ENCODE measurements at regions not wholly inside any gene's neighbourhood (a gene's known extent, or its start where the extent isn't known, plus 50 kb on each side); places are given as distances from the start of the nearest gene placed in this dataset.
A peak's percentile ranks its signal among the peaks of the same experiment; 100 is the strongest.

GRCh38 chr17:72560303-72561247, 439.8 kb downstream of the SOX9 start:
- Mint-ChIP-seq H3K27me3 (ENCODE audit: unreplicated experiment) (no peaks in the 10 kb centered on the region), H3K4me3 (ENCODE audit: unreplicated experiment) (no peak overlapping the region), H3K9me3 (ENCODE audit: unreplicated experiment) (no peaks in the 10 kb centered on the region), H3K4me1 (ENCODE audit: unreplicated experiment) (peaks cover 4% of the 10 kb centered on the region), H3K36me3 (ENCODE audit: unreplicated experiment) (no peaks in the 10 kb centered on the region), H3K27ac (ENCODE audit: unreplicated experiment) (no peak overlapping the region)
- DNase-seq (ENCODE audit: extremely low spot score, unreplicated experiment) = no peak
- TF ChIP-seq, protein P1, sequence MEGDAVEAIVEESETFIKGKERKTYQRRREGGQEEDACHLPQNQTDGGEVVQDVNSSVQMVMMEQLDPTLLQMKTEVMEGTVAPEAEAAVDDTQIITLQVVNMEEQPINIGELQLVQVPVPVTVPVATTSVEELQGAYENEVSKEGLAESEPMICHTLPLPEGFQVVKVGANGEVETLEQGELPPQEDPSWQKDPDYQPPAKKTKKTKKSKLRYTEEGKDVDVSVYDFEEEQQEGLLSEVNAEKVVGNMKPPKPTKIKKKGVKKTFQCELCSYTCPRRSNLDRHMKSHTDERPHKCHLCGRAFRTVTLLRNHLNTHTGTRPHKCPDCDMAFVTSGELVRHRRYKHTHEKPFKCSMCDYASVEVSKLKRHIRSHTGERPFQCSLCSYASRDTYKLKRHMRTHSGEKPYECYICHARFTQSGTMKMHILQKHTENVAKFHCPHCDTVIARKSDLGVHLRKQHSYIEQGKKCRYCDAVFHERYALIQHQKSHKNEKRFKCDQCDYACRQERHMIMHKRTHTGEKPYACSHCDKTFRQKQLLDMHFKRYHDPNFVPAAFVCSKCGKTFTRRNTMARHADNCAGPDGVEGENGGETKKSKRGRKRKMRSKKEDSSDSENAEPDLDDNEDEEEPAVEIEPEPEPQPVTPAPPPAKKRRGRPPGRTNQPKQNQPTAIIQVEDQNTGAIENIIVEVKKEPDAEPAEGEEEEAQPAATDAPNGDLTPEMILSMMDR (IDR thresholded peaks at IDR 0.05) = peak; percentile 89

DNA sequence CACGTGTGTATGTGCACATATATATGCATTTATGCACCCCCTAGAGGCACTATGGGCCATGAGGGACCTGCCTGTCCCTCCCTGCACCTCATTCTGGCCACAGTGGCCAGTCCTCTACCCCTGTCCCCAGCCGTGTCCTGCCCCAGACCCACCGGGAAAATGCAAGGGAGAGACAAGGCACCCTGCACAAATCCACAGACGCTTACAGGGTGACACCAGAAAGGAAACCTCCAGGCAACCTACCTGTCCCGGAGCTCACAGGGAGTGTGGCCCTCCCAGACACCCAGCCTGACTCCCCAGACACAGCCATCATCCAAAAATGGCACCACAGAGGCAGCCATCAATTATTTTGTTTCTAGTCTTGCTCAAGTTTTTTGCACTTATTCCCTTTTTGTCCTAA, 440.4 kb downstream of the SOX9 start:
- no peak for DNase-seq (ENCODE audit: extremely low spot score, unreplicated experiment)
- Mint-ChIP-seq H3K27ac (ENCODE audit: unreplicated experiment) (no peak overlapping the region), H3K27me3 (ENCODE audit: unreplicated experiment) (no peaks in the 10 kb centered on the region), H3K4me1 (ENCODE audit: unreplicated experiment) (peaks cover 8% of the 10 kb centered on the region), H3K36me3 (ENCODE audit: unreplicated experiment) (no peaks in the 10 kb centered on the region), H3K9me3 (ENCODE audit: unreplicated experiment) (no peaks in the 10 kb centered on the region), H3K4me3 (ENCODE audit: unreplicated experiment) (no peak overlapping the region)
- TF ChIP-seq, protein P1 (IDR thresholded peaks at IDR 0.05) = no peak

- H3K27me3 Mint-ChIP-seq (ENCODE audit: unreplicated experiment) = no peaks in the 10 kb centered on the region
These were observed 440.9 kb downstream of the SOX9 start for GRCh38 chr17:72561680-72562079.

GRCh38 chr17:72562615-72563188, 441.9 kb downstream of the SOX9 start:
- Mint-ChIP-seq H3K27me3 (ENCODE audit: unreplicated experiment) (no peaks in the 10 kb centered on the region), H3K4me1 (ENCODE audit: unreplicated experiment) (peaks cover 19% of the 10 kb centered on the region), H3K9me3 (ENCODE audit: unreplicated experiment) (no peaks in the 10 kb centered on the region), H3K27ac (ENCODE audit: unreplicated experiment) (no peak overlapping the region), H3K36me3 (ENCODE audit: unreplicated experiment) (no peaks in the 10 kb centered on the region), H3K4me3 (ENCODE audit: unreplicated experiment) (no peak overlapping the region)
- no peak for DNase-seq (ENCODE audit: extremely low spot score, unreplicated experiment)
- TF ChIP-seq, protein P1 (IDR thresholded peaks at IDR 0.05) = no peak

More at GRCh38 chr17:72561680-72562079, 440.9 kb downstream of the SOX9 start:
- Mint-ChIP-seq H3K9me3 (ENCODE audit: unreplicated experiment) (no peaks in the 10 kb centered on the region), H3K36me3 (ENCODE audit: unreplicated experiment) (no peaks in the 10 kb centered on the region), H3K4me1 (ENCODE audit: unreplicated experiment) (peaks cover 11% of the 10 kb centered on the region), H3K27ac (ENCODE audit: unreplicated experiment) (no peak overlapping the region), H3K4me3 (ENCODE audit: unreplicated experiment) (no peak overlapping the region)
- DNase-seq (ENCODE audit: extremely low spot score, unreplicated experiment) = no peak
- TF ChIP-seq, protein P1 (IDR thresholded peaks at IDR 0.05) = no peak

- Mint-ChIP-seq H3K4me1 (ENCODE audit: unreplicated experiment) (peaks cover 21% of the 10 kb centered on the region), H3K36me3 (ENCODE audit: unreplicated experiment) (no peaks in the 10 kb centered on the region), H3K27me3 (ENCODE audit: unreplicated experiment) (no peaks in the 10 kb centered on the region), H3K4me3 (ENCODE audit: unreplicated experiment) (no peak overlapping the region), H3K9me3 (ENCODE audit: unreplicated experiment) (no peaks in the 10 kb centered on the region), H3K27ac (ENCODE audit: unreplicated experiment) (no peak overlapping the region)
- TF ChIP-seq, protein P1 (IDR thresholded peaks at IDR 0.05) = no peak
- DNase-seq (ENCODE audit: extremely low spot score, unreplicated experiment) = no peak
These were observed 443.1 kb downstream of the SOX9 start for GRCh38 chr17:72563952-72564351.
